ENCODE measurements at regions not wholly inside any gene's neighbourhood (a gene's known extent, or its start where the extent isn't known, plus 50 kb on each side); places are given as distances from the start of the nearest gene placed in this dataset.

GRCh38 chr6:119547024-119547423 lies 197.5 kb upstream of the MAN1A1 start:
- no TSS peak for BruUV-seq (replicated peaks)
- DNase-seq (ENCODE audit: low read depth, low spot score), result no peak
- no peak for ATAC-seq

DNA sequence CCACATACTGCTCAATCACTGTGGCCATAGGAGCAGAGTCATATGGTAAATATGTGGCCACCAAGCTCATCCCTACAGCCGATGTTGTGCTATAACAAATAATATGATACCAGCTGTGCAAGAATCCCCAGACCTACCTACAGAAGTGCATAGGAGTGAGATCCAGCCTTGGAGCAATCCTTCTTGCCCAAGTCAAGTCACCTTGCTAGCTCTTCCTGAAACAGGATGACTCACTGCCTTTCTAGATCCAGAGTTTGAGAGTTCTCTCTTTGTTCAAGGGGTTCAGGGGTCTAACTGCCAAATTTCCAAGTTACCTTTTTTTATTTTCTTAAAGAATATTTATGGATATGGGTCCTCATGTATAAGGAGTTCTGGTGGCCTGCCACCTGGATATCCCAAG lies 195.7 kb upstream of the MAN1A1 start:
- intact Hi-C loops (cut with micrococcal nuclease; ENCODE audit: unreplicated experiment), result no loop called here
- BruUV-seq (replicated peaks), result no TSS peak
- H3K27me3 ChIP-seq (ENCODE audit: control insufficient read depth, insufficient read depth, low read length), result no peaks in the 10 kb centered on the region
- no peaks in the 10 kb centered on the region for H3K4me1 ChIP-seq (ENCODE audit: control insufficient read depth, insufficient read depth, low read length)
- ChIA-PET POLR2A (no interaction called here), CTCF (no interaction called here)
- no peak overlapping the region for H3K4me3 ChIP-seq (ENCODE audit: low read depth in 2 of 2, low read length in 2 of 2)
- H3K9me3 ChIP-seq (ENCODE audit: control insufficient read depth, insufficient read depth, low read depth, low read length), result no peaks in the 10 kb centered on the region
- TF ChIP-seq REST (IDR thresholded peaks at IDR 0.05; ENCODE audit: insufficient read depth in 1 of 2, low read depth in 2 of 2, low read length in 1 of 2) (no peak), SIN3A (IDR thresholded peaks at IDR 0.05; ENCODE audit: borderline replicate concordance, insufficient read depth, low read depth, low read length) (no peak), CTCF (IDR thresholded peaks at IDR 0.05) (no peak), TCF7L2 (IDR thresholded peaks at IDR 0.05; ENCODE audit: low read depth, low read length) (no peak), POLR2AphosphoS5 (IDR thresholded peaks at IDR 0.05; ENCODE audit: low read depth, low read length) (no peak)
- DNase-seq (ENCODE audit: low read depth, low spot score) (no peak), ATAC-seq (no peak)
- in situ Hi-C loops (cut with HindIII; ENCODE audit: low pct_unique_long_range_greater_than_20kb, low sequenced_read_pairs), result no loop called here
- H3K27ac ChIP-seq (ENCODE audit: low read length), result no peak overlapping the region
- H3K36me3 ChIP-seq (ENCODE audit: control insufficient read depth, insufficient read depth, low read length), result no peaks in the 10 kb centered on the region

More at GRCh38 chr6:119547024-119547423, 197.5 kb upstream of the MAN1A1 start:
- intact Hi-C loops (cut with micrococcal nuclease; ENCODE audit: unreplicated experiment), result no loop called here
- ChIA-PET CTCF (no interaction called here), POLR2A (no interaction called here)
- H3K4me3 ChIP-seq (ENCODE audit: low read depth in 2 of 2, low read length in 2 of 2), result no peak overlapping the region
- no peaks in the 10 kb centered on the region for H3K9me3 ChIP-seq (ENCODE audit: control insufficient read depth, insufficient read depth, low read depth, low read length)
- no peak for TF ChIP-seq TCF7L2 (IDR thresholded peaks at IDR 0.05; ENCODE audit: low read depth, low read length)
- TF ChIP-seq SIN3A (IDR thresholded peaks at IDR 0.05; ENCODE audit: borderline replicate concordance, insufficient read depth, low read depth, low read length), result no peak
- TF ChIP-seq POLR2AphosphoS5 (IDR thresholded peaks at IDR 0.05; ENCODE audit: low read depth, low read length), result no peak
- TF ChIP-seq REST (IDR thresholded peaks at IDR 0.05; ENCODE audit: insufficient read depth in 1 of 2, low read depth in 2 of 2, low read length in 1 of 2), result no peak
- no peak for TF ChIP-seq CTCF (IDR thresholded peaks at IDR 0.05)
- H3K36me3 ChIP-seq (ENCODE audit: control insufficient read depth, insufficient read depth, low read length), result no peaks in the 10 kb centered on the region
- H3K4me1 ChIP-seq (ENCODE audit: control insufficient read depth, insufficient read depth, low read length), result no peaks in the 10 kb centered on the region
- in situ Hi-C loops (cut with HindIII; ENCODE audit: low pct_unique_long_range_greater_than_20kb, low sequenced_read_pairs), result no loop called here
- no peaks in the 10 kb centered on the region for H3K27me3 ChIP-seq (ENCODE audit: control insufficient read depth, insufficient read depth, low read length)
- H3K27ac ChIP-seq (ENCODE audit: low read length), result no peak overlapping the region
